Pancreas (tissue), 10 donors: ENCODE measurements at regions not wholly inside any gene's neighbourhood (a gene's known extent, or its start where the extent isn't known, plus 50 kb on each side); places are given as distances from the start of the nearest gene placed in this dataset.

Source experiments
- ATAC-seq, 4 donors: fragments of 200-7000 bp; cut with Tn5 transposase; one replicate each; pipeline versions ENCODE4 v1.8.0 to v1.9.1; 2020; ENCODE audit warnings: mild to moderate bottlenecking in 4 of 4, moderate library complexity in 4 of 4
- DNase-seq, 6 donors: peaks; one replicate each; pipeline ENCODE4 v3.0.0-alpha.2; 2020
- FAIRE-seq: peaks from 2 replicates; lab custom pipeline; 2012; peaks lifted over from hg19 to GRCh38; lab: Jason Lieb, UNC
- H3K27ac ChIP-seq, 4 donors: fragments of 200-600 bp; sonication (generic); 1 replicate in 3 of 4; 2 replicates in 1 of 4; pipeline versions ENCODE4 v1.5.0 to v1.8.0; 2020
- H3K27me3 ChIP-seq, 4 donors: fragments of 200-600 bp; one replicate each; pipeline ENCODE4 v1.8.0; 2021
- H3K36me3 ChIP-seq, 3 donors: fragments of 200-600 bp; sonication (generic) in 1 of 3; one replicate each; pipeline versions ENCODE4 v1.5.0 to v1.8.0; 2020 to 2021
- H3K4me1 ChIP-seq, 3 donors: fragments of 200-600 bp; one replicate each; pipeline ENCODE4 v1.8.0; 2021
- H3K4me3 ChIP-seq, 4 donors: fragments of 200-600 bp; sonication (generic) in 2 of 4; one replicate each; pipeline versions ENCODE4 v1.5.0 to v1.8.0; 2020 to 2021
- H3K9me3 ChIP-seq, 4 donors: fragments of 200-600 bp; one replicate each; pipeline ENCODE4 v1.8.0; 2021
- CTCF ChIP-seq, 4 donors: fragments of 200-600 bp; sonication (generic) in 3 of 4; IDR thresholded peaks; one replicate each; pipeline versions ENCODE4 v1.5.0 to v1.8.0; 2021; ENCODE audit warnings: antibody characterized with exemption in 4 of 4
- WGBS, 2 donors: extraction: QIAGEN DNeasy Blood & Tissue Kit; methylation state at CpG; one replicate each; pipeline ENCODE4 v1.1.7; 2013; 5-methylcytosine and 5-hydroxymethylcytosine counted together
- intact Hi-C, 3 donors: fragments of 100-400 bp; cut with DNase I; formaldehyde crosslinking; loops; one replicate each; pipeline versions ENCODE4 v1.11.1 to v1.14.2; 2022
- donor health status: healthy with polysubstance abuse.
- donor health status: DM: no; HTN: no; CAD: no; lungs with moderate emphysema.
- donor health status: DM: no; HTN: no; CAD: no.
- donor health status: control.
- donor health status: control.
- donor health status: Bipolar disorder and iron deficiency.
- donor health status: DM: yes; HTN: yes; CAD: no.
- donor health status: DM: no; HTN: no; CAD: no.
- donor health status: DM: no; HTN: no; CAD: no.
- donor health status: DM: yes; HTN: yes; CAD: no.

DNA sequence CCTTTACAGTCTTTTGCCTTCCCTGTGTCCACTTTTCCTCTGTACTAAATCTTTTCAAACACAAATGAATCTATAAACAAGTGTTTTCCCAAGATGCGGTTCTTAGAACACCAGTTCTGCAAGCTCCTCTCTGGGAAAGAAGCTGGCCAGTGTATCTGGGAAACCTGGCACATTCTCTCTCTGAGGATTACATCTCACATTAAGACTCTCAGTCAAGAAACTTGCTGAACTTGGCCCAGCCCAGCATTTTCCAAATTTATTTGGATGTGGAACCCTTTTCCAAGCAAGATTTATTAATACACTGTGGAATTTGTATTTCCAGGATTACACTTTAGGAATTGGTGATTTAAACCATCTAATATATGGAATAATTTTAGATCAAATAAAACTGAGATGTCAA lies 105.7 kb downstream of the ZNF281 start:
- DNase-seq (no peak), FAIRE-seq (no peak), ATAC-seq (no peak)
- intact Hi-C loops = no loop called here
- TF ChIP-seq CTCF (IDR thresholded peaks at IDR 0.05) = no peak
- Histone ChIP-seq H3K4me1 (peaks cover 0 to 11% (median 8%) of the 10 kb centered on the region in 3 donors), H3K4me3 (no peak overlapping the region), H3K36me3 (no peaks in the 10 kb centered on the region), H3K27me3 (no peaks in the 10 kb centered on the region), H3K27ac (no peak overlapping the region), H3K9me3 (no peaks in the 10 kb centered on the region)
- 58 to 62% methylated on average over 1 of the region's 1 CpG for WGBS, 2 donors

DNA sequence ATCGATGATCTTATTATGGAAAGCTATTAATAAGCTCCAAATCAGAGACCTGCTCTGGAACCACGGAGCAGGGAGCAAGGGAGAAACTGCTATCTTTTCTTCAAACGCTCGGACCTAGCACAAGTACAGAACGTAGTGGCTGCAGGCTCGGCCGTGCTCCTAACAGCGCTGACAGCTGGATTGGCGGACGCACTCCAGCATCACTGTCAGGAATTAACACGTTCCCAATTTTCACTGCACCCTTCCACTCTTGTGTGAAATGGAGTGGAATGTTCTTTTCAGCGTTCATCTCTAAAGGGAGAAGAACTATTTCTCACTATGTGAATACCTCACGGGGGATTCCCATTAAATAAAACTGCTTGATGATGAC lies 106.9 kb downstream of the ZNF281 start:
- Histone ChIP-seq H3K36me3 (no peaks in the 10 kb centered on the region), H3K27me3 (no peaks in the 10 kb centered on the region), H3K4me3 (peak overlapping the region; percentile 19 to 65 (median 55)), H3K9me3 (no peaks in the 10 kb centered on the region), H3K4me1 (peaks cover 0 to 17% (median 9%) of the 10 kb centered on the region in 3 donors), H3K27ac (peak overlapping the region; percentile 58 to 75 (median 67))
- no peak for TF ChIP-seq CTCF (IDR thresholded peaks at IDR 0.05)
- ATAC-seq (peak; percentile 47 to 66 (median 64)), FAIRE-seq (no peak), DNase-seq (peak in 4 of 6 donors; percentile 38 to 64 (median 42))
- intact Hi-C loops = no loop called here
- WGBS, 2 donors = 10 to 14% methylated on average over 13 of the region's 13 CpGs

- DNase-seq (peak in 5 of 6 donors; percentile 32 to 80 (median 55)), ATAC-seq (peak; percentile 63 to 78 (median 74)), FAIRE-seq (no peak)
- Histone ChIP-seq H3K27ac (peak overlapping the region; percentile 58 to 75 (median 67)), H3K9me3 (no peaks in the 10 kb centered on the region), H3K36me3 (no peaks in the 10 kb centered on the region), H3K27me3 (no peaks in the 10 kb centered on the region), H3K4me1 (peaks cover 0 to 20% (median 14%) of the 10 kb centered on the region in 3 donors), H3K4me3 (peak overlapping the region; percentile 19 to 65 (median 55))
- no peak for TF ChIP-seq CTCF (IDR thresholded peaks at IDR 0.05)
- intact Hi-C loops = no loop called here
- WGBS, 2 donors = 0 to 1% methylated on average over 36 of the region's 36 CpGs
These were observed 107.5 kb downstream of the ZNF281 start for GRCh38 chr1:200302192-200302920.

DNA sequence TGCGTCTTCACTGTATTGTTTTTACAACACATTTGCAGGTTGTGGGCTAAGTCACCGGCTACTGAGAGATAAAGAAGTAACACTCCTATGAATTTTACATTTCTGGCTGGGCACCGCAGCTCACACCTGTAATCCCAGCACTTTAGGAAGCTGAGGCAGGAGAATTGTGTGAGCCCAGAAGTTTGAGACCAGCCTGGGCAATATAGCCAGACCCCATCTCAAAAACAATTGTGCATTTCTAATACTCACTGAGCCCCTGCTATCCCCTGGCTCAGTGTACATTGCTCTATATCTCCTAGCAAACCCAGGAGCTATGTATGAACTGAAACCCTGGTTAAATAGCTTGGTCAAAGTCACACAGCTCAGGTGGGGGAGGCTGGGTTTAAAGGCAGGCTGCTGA lies 108.7 kb downstream of the ZNF281 start:
- H3K9me3 ChIP-seq = no peaks in the 10 kb centered on the region
- peak overlapping the region in 3 of 4 donors; percentile 58 to 73 (median 61) for H3K27ac ChIP-seq
- no peak for TF ChIP-seq CTCF (IDR thresholded peaks at IDR 0.05)
- H3K4me3 ChIP-seq = no peak overlapping the region
- peaks cover under 1 to 23% (median 23%) of the 10 kb centered on the region in 3 donors for H3K4me1 ChIP-seq
- no peak for DNase-seq
- FAIRE-seq = no peak
- ATAC-seq = no peak
- intact Hi-C loops = no loop called here
- 57% methylated on average over 3 of the region's 3 CpGs for WGBS, 2 donors
- H3K27me3 ChIP-seq = no peaks in the 10 kb centered on the region
- H3K36me3 ChIP-seq = no peaks in the 10 kb centered on the region

DNA sequence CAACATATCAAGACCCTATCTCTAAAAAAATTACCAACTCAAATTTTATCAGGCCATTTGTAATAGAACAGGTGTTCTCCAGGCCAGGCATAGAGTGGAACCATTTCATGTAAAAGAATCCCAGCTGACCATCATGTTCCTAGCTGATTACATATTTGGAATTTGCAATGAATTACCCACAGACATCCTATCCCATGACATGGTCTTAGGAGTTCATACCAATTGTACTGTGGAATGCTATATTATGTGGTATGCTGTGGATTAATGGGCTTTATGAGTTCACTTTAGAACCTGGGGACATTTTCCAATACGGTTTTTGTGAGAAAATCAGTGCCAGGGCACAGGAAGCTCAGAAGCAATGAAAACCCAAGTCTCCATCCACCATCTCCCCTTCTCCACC lies 110.3 kb downstream of the ZNF281 start:
- no peaks in the 10 kb centered on the region for H3K9me3 ChIP-seq
- 69 to 81% methylated on average over 1 of the region's 1 CpG for WGBS, 2 donors
- no peaks in the 10 kb centered on the region for H3K36me3 ChIP-seq
- no peak overlapping the region for H3K4me3 ChIP-seq
- H3K27me3 ChIP-seq = no peaks in the 10 kb centered on the region
- H3K4me1 ChIP-seq = peaks cover 16 to 37% (median 35%) of the 10 kb centered on the region in 3 donors
- H3K27ac ChIP-seq = peak overlapping the region in 1 of 4 donors; percentile 30
- DNase-seq = no peak
- FAIRE-seq = no peak
- no peak for TF ChIP-seq CTCF (IDR thresholded peaks at IDR 0.05)
- no peak for ATAC-seq
- intact Hi-C loops = no loop called here
